ENCODE measurements at regions not wholly inside any gene's neighbourhood (a gene's known extent, or its start where the extent isn't known, plus 50 kb on each side); places are given as distances from the start of the nearest gene placed in this dataset.

DNA sequence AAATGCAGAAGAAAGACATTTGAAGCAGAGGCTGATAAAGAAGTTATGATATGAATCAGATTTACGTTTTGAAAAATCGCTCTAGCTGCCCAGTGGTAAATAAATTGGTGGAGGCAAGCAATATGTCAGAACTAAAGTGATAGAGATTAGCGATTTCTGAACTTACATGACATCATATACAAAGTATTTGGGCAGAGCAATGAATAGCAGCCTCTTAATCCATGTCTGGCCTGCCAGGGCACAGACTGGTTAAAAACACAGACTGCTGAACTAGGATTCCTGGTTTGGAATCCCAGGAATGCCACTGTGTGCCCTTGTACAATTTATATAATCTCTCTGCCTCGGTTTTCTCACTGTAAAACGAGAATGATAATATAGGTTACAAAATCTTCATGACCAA lies 243.1 kb upstream of the SETMAR start:
- 20 to 27% methylated on average over 5 of the region's 5 CpGs for WGBS, 2 donors
- no peak overlapping the region for H3K27ac ChIP-seq
- no peaks in the 10 kb centered on the region for H3K36me3 ChIP-seq
- H3K4me1 ChIP-seq: no peaks in the 10 kb centered on the region
- no peak overlapping the region for H3K4me3 ChIP-seq
- TF ChIP-seq, protein P1, sequence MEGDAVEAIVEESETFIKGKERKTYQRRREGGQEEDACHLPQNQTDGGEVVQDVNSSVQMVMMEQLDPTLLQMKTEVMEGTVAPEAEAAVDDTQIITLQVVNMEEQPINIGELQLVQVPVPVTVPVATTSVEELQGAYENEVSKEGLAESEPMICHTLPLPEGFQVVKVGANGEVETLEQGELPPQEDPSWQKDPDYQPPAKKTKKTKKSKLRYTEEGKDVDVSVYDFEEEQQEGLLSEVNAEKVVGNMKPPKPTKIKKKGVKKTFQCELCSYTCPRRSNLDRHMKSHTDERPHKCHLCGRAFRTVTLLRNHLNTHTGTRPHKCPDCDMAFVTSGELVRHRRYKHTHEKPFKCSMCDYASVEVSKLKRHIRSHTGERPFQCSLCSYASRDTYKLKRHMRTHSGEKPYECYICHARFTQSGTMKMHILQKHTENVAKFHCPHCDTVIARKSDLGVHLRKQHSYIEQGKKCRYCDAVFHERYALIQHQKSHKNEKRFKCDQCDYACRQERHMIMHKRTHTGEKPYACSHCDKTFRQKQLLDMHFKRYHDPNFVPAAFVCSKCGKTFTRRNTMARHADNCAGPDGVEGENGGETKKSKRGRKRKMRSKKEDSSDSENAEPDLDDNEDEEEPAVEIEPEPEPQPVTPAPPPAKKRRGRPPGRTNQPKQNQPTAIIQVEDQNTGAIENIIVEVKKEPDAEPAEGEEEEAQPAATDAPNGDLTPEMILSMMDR (IDR thresholded peaks at IDR 0.05): no peak
- no peak for TF ChIP-seq POLR2A (IDR thresholded peaks at IDR 0.05)
- H3K27me3 ChIP-seq: no peaks in the 10 kb centered on the region
- no peak for DNase-seq
- H3K9me3 ChIP-seq: no peaks in the 10 kb centered on the region
- intact Hi-C loops (cut with DNase I): no loop called here

DNA sequence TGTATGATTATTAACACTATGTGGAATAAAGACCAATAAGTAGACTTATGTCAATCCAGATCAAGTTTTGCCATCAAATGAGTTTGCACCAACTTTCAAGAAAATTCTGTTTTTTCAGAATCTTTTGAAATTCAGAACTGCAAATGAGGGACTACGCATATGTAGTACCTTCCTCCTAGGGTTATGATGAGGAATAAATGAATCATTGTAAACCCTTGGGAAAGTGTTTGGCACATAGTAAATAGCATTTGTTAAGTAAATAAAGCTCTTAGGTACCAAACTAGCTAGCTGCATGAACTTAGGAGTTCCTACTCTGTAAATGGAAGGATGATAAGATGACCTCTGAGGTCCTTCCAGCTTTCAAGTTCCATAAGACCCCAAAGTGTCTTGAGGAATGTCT lies 242.6 kb upstream of the SETMAR start:
- no peaks in the 10 kb centered on the region for H3K27me3 ChIP-seq
- H3K36me3 ChIP-seq: no peaks in the 10 kb centered on the region
- no peaks in the 10 kb centered on the region for H3K9me3 ChIP-seq
- DNase-seq: no peak
- H3K4me3 ChIP-seq: no peak overlapping the region
- WGBS, 2 donors: 58% methylated on average over 1 of the region's 1 CpG
- no peaks in the 10 kb centered on the region for H3K4me1 ChIP-seq
- intact Hi-C loops (cut with DNase I): no loop called here
- no peak for TF ChIP-seq POLR2A (IDR thresholded peaks at IDR 0.05)
- TF ChIP-seq, protein P1 (IDR thresholded peaks at IDR 0.05): no peak
- H3K27ac ChIP-seq: no peak overlapping the region

DNA sequence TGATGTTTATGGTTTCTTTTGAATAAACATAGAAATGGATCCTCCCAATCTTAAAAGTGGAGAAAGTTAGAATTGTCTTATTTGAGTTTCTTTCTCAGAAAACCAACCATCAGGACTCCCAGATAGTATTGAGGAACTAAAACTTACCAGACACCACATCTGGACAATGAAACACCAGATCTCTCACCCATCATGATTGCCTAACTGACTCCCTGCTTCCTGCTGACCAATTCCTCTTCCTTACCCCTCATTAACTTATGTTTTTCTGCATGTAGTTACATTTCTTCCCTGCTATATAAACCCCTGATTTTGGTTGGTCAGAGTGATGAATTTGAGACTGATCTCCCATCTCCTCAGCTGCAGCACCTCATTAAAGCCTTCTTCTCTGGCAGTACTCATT lies 242.0 kb upstream of the SETMAR start:
- Histone ChIP-seq H3K9me3 (no peaks in the 10 kb centered on the region), H3K27ac (no peak overlapping the region), H3K36me3 (no peaks in the 10 kb centered on the region), H3K27me3 (no peaks in the 10 kb centered on the region), H3K4me3 (no peak overlapping the region), H3K4me1 (no peaks in the 10 kb centered on the region)
- TF ChIP-seq, protein P1 (IDR thresholded peaks at IDR 0.05): no peak
- no peak for TF ChIP-seq POLR2A (IDR thresholded peaks at IDR 0.05)
- intact Hi-C loops (cut with DNase I): no loop called here
- no peak for DNase-seq

DNA sequence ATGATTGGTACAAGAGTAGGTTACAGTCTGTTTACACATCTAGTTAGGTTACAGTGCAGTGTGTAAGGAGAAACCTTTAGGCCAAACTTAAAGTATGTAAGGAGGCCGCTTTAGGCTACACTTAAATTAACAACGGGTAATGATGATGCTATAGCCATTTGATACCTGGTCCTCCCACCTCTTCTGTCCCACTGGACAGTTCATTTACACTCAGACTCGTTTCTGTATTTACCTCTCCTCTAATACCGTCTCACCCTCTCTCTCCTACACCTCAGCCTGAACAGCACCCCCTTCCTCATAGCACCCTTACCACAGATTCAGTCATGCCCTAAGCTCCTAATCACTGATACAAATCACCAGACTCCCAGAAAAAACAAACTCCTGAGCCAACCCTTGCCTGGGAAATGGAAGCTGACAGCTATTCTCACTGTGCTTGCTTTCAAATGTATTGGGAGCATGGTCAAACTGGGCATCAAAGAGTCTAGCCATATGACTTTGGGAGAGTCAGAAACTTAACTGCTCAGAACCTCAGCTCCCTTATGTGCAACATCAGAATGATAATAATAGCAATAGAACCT lies 241.3 kb upstream of the SETMAR start:
- no peak overlapping the region for H3K27ac ChIP-seq
- intact Hi-C loops (cut with DNase I): no loop called here

DNA sequence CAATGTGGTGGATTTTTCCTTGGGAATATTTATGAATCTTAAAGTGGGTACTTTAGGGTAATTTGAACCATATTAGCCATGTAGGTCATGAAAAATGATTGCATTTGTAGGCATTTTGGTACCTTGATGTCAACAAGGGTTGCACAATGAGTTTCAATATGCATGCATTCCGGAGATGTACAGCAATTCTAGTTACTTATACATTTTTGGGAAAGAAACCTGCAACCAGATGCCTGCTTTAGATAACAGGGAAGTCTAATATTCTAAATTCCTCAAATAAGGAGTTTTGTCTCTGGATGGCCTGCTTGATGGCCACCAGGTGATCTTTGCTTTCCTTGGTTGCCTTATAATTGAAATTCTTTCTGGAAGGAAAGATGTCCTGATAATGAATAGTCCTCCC lies 240.5 kb upstream of the SETMAR start:
- intact Hi-C loops (cut with DNase I): no loop called here

More for the DNA sequence above, 241.3 kb upstream of the SETMAR start:
- Histone ChIP-seq H3K27me3 (no peaks in the 10 kb centered on the region), H3K4me3 (no peak overlapping the region), H3K36me3 (no peaks in the 10 kb centered on the region), H3K9me3 (no peaks in the 10 kb centered on the region), H3K4me1 (no peaks in the 10 kb centered on the region)
- TF ChIP-seq POLR2A (IDR thresholded peaks at IDR 0.05): no peak
- TF ChIP-seq, protein P1 (IDR thresholded peaks at IDR 0.05): no peak
- DNase-seq: no peak
- WGBS, 2 donors: 63 to 66% methylated on average over 4 of the region's 4 CpGs

More for the DNA sequence above, 240.5 kb upstream of the SETMAR start:
- TF ChIP-seq, protein P1 (IDR thresholded peaks at IDR 0.05): no peak
- TF ChIP-seq POLR2A (IDR thresholded peaks at IDR 0.05): no peak
- WGBS, 2 donors: 92 to 94% methylated on average over 1 of the region's 1 CpG
- no peak for DNase-seq
- Histone ChIP-seq H3K9me3 (no peaks in the 10 kb centered on the region), H3K27ac (no peak overlapping the region), H3K36me3 (no peaks in the 10 kb centered on the region), H3K27me3 (no peaks in the 10 kb centered on the region), H3K4me3 (no peak overlapping the region), H3K4me1 (no peaks in the 10 kb centered on the region)

All from esophagus squamous epithelium (tissue), 5 donors.